H9 (cell line): ENCODE measurements at regions not wholly inside any gene's neighbourhood (a gene's known extent, or its start where the extent isn't known, plus 50 kb on each side); places are given as distances from the start of the nearest gene placed in this dataset.

Experiments used
- DNase-seq: peaks from one replicate; pipeline ENCODE4 v3.0.0-alpha.2; 2017
- H2AFZ ChIP-seq: one replicate; pipeline ENCODE4 v1.6.1; 2013; ENCODE audit warnings: mild to moderate bottlenecking, low read length, control low read depth, moderate library complexity
- H2AK5ac ChIP-seq: 2 replicates; pipeline ENCODE4 v1.6.1; 2013; ENCODE audit warnings: low read length, control low read depth, mixed read lengths; ENCODE audit not compliant: insufficient read length
- H2BK120ac ChIP-seq: one replicate; pipeline ENCODE4 v1.6.1; 2013; ENCODE audit warnings: low read depth, mild to moderate bottlenecking, low read length, control low read depth, inconsistent platforms; ENCODE audit not compliant: poor library complexity, severe bottlenecking
- H2BK12ac ChIP-seq: 2 replicates; pipeline ENCODE4 v1.6.1; 2013; ENCODE audit warnings: low read length, control low read depth, mixed read lengths, low read depth; ENCODE audit not compliant: insufficient read length
- H2BK15ac ChIP-seq: 2 replicates; pipeline ENCODE4 v1.6.1; 2013; ENCODE audit warnings: low read depth, low read length, control low read depth
- H2BK20ac ChIP-seq: one replicate; pipeline ENCODE4 v1.6.1; 2013; ENCODE audit warnings: low read depth, mild to moderate bottlenecking, low read length, control low read depth, inconsistent platforms; ENCODE audit not compliant: poor library complexity, severe bottlenecking
- H2BK5ac ChIP-seq: 2 replicates; pipeline ENCODE4 v1.6.1; 2013; ENCODE audit warnings: low read length, control low read depth, mixed read lengths; ENCODE audit not compliant: insufficient read length
- H3K14ac ChIP-seq: 2 replicates; pipeline ENCODE4 v1.6.1; 2013; ENCODE audit warnings: low read length, control low read depth; ENCODE audit not compliant: insufficient read depth
- H3K18ac ChIP-seq: 2 replicates; pipeline ENCODE4 v1.6.1; 2013; ENCODE audit warnings: low read depth, mild to moderate bottlenecking, mixed read lengths, low read length, control low read depth; ENCODE audit not compliant: insufficient read length
- H3K23ac ChIP-seq: 2 replicates; pipeline ENCODE4 v1.6.1; 2013; ENCODE audit warnings: low read length, control low read depth, mixed read lengths, low read depth; ENCODE audit not compliant: insufficient read length
- H3K23me2 ChIP-seq: 2 replicates; pipeline ENCODE4 v1.6.1; 2013; ENCODE audit warnings: low read depth, mild to moderate bottlenecking, mixed read lengths, low read length, control low read depth; ENCODE audit not compliant: insufficient read length, poor library complexity, severe bottlenecking
- H3K27ac ChIP-seq: 2 replicates; pipeline ENCODE4 v1.5.1; 2013; ENCODE audit warnings: low read length, control low read depth, mixed read lengths, low read depth; ENCODE audit not compliant: insufficient read length
- H3K27me3 ChIP-seq: 2 replicates; pipeline ENCODE4 v1.6.1; 2013; ENCODE audit warnings: low read length, control low read depth, inconsistent platforms; ENCODE audit not compliant: insufficient read depth
- H3K4ac ChIP-seq: 2 replicates; pipeline ENCODE4 v1.6.1; 2013; ENCODE audit warnings: low read depth, mild to moderate bottlenecking, control low read depth, inconsistent platforms, low read length, moderate library complexity
- H3K4me1 ChIP-seq: 2 replicates; pipeline ENCODE4 v1.6.1; 2013; ENCODE audit warnings: low read length, control low read depth, inconsistent platforms; ENCODE audit not compliant: insufficient read depth
- H3K4me2 ChIP-seq: 2 replicates; pipeline ENCODE4 v1.6.1; 2013; ENCODE audit warnings: low read length, control low read depth, mixed read lengths; ENCODE audit not compliant: insufficient read length, insufficient read depth
- H3K56ac ChIP-seq: 2 replicates; pipeline ENCODE4 v1.6.1; 2013; ENCODE audit warnings: low read depth, mild to moderate bottlenecking, mixed read lengths, low read length, control low read depth; ENCODE audit not compliant: insufficient read length
- H3K79me1 ChIP-seq: 2 replicates; pipeline ENCODE4 v1.6.1; 2013; ENCODE audit warnings: low read depth, mild to moderate bottlenecking, moderate library complexity, low read length, control low read depth, inconsistent platforms; ENCODE audit not compliant: insufficient read depth, poor library complexity, severe bottlenecking
- H3K79me2 ChIP-seq: 2 replicates; pipeline ENCODE4 v1.6.1; 2013; ENCODE audit warnings: low read length, control low read depth, inconsistent platforms; ENCODE audit not compliant: insufficient read depth
- H3K9ac ChIP-seq: 2 replicates; pipeline ENCODE4 v1.6.1; 2013; ENCODE audit warnings: low read length, control low read depth, mixed read lengths; ENCODE audit not compliant: insufficient read length; ENCODE audit errors: extremely low read depth
- H3K9me3 ChIP-seq: one replicate; pipeline ENCODE4 v1.6.1; 2013; ENCODE audit warnings: low read depth, low read length, inconsistent platforms; ENCODE audit not compliant: control insufficient read depth
- H3T11ph ChIP-seq: one replicate; pipeline ENCODE4 v1.6.1; 2013; ENCODE audit warnings: mild to moderate bottlenecking, low read length, control low read depth, inconsistent platforms
- H4K20me1 ChIP-seq: one replicate; pipeline ENCODE4 v1.6.1; 2013; ENCODE audit not compliant: control insufficient read depth, insufficient read length, insufficient read depth
- H4K5ac ChIP-seq: 2 replicates; pipeline ENCODE4 v1.6.1; 2013; ENCODE audit warnings: low read depth, mild to moderate bottlenecking, mixed read lengths, low read length, control low read depth; ENCODE audit not compliant: insufficient read length
- H4K8ac ChIP-seq: replicated peaks from 2 replicates; pipeline ENCODE4 v1.6.1; 2013; ENCODE audit warnings: low read length, control low read depth, mixed read lengths, low read depth; ENCODE audit not compliant: insufficient read length
- H4K91ac ChIP-seq: 2 replicates; pipeline ENCODE4 v1.6.1; 2013; ENCODE audit warnings: low read depth, mild to moderate bottlenecking, moderate library complexity, mixed read lengths, low read length, control low read depth; ENCODE audit not compliant: insufficient read length
- H3K27ac Mint-ChIP-seq, 3 experiments: 2 replicates in 2 of 3; 3 replicates in 1 of 3; pipeline ENCODE4 v1.8.0; 2020 to 2021; ENCODE audit warnings: mixed read lengths in 3 of 3, mild to moderate bottlenecking in 1 of 3, moderate library complexity in 1 of 3
- H3K27me3 Mint-ChIP-seq: 2 replicates; pipeline ENCODE4 v1.8.0; 2021; ENCODE audit warnings: low read depth, mild to moderate bottlenecking, moderate library complexity, mixed read lengths
- H3K36me3 Mint-ChIP-seq, 3 experiments: 2 replicates in 2 of 3; 3 replicates in 1 of 3; pipeline ENCODE4 v1.8.0; 2020 to 2021; ENCODE audit warnings: low read depth in 3 of 3, mixed read lengths in 3 of 3; ENCODE audit not compliant: insufficient read depth in 1 of 3
- H3K4me1 Mint-ChIP-seq, 2 experiments: 2 replicates each; pipeline ENCODE4 v1.8.0; 2020; ENCODE audit warnings: mixed read lengths in 2 of 2
- H3K4me3 Mint-ChIP-seq, 2 experiments: 2 replicates in 1 of 2; 3 replicates in 1 of 2; pipeline ENCODE4 v1.8.0; 2020 to 2021; ENCODE audit warnings: mild to moderate bottlenecking in 2 of 2, mixed read lengths in 2 of 2, moderate library complexity in 1 of 2
- H3K9me3 Mint-ChIP-seq, 2 experiments: 2 replicates in 1 of 2; 3 replicates in 1 of 2; pipeline ENCODE4 v1.8.0; 2020; ENCODE audit warnings: mild to moderate bottlenecking in 2 of 2, mixed read lengths in 2 of 2, moderate library complexity in 1 of 2
- WGBS: extraction: QIAGEN DNeasy Blood & Tissue Kit; methylation state at CpG from one replicate; pipeline ENCODE4 v1.1.7; 2013; ENCODE audit warnings: missing lambda C conversion rate, low lambda C conversion rate, mixed read lengths; ENCODE audit not compliant: insufficient read length; ENCODE audit errors: extremely low coverage; 5-methylcytosine and 5-hydroxymethylcytosine counted together
- TF ChIP-seq, protein P1 (sequence below): fragments of 200-600 bp; sonication (generic); conservative IDR thresholded peaks from 3 replicates; pipeline ENCODE4 v1.8.0; 2021; ENCODE audit warnings: antibody characterized with exemption, mild to moderate bottlenecking

DNA sequence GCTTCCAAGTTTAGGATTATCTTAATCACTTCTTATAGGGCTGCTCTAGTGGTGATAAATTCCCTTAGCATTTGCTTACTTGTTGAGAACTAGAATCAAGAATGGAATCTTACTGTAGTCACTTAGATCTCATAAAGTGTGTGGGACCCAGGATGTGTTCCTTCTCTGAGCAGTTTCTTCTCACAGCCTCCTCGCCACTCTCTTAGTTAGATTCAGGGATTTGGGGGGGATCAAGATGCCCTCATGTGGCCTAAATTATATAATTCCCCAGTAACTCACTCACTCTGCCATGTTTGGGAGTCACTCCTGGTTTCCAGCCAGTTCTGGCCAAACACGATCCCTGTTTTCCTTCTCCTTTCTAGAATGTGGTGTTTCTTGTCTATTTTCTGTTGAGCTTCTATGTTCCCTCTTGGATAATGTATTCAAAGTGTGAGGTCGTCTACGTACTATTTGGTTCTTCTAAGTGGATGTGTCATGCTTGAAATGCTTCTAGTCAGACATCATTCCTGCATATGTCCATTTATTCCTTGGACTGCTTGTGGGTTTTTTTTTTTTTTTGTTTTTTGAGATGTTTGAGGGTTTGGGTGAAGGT lies 414.9 kb upstream of the SYT4 start:
- Histone ChIP-seq H3K27me3 (no peaks in the 10 kb centered on the region), H4K20me1 (no peaks in the 10 kb centered on the region), H2BK15ac (no peak overlapping the region), H3K4me2 (no peak overlapping the region), H2BK5ac (no peak overlapping the region), H3K14ac (no peak overlapping the region), H3T11ph (no peak overlapping the region), H3K9ac (no peak overlapping the region), H2AFZ (no peak overlapping the region), H2BK20ac (no peak overlapping the region), H3K18ac (no peak overlapping the region), H3K56ac (no peak overlapping the region), H2AK5ac (no peak overlapping the region), H3K4me1 (no peaks in the 10 kb centered on the region), H3K27ac (no peak overlapping the region), H4K8ac (no peak overlapping the region), H3K23me2 (no peaks in the 10 kb centered on the region), H3K79me2 (no peaks in the 10 kb centered on the region), H2BK120ac (no peak overlapping the region), H3K23ac (no peak overlapping the region), H2BK12ac (no peak overlapping the region), H3K9me3 (no peaks in the 10 kb centered on the region), H3K4ac (no peak overlapping the region), H3K79me1 (no peaks in the 10 kb centered on the region), H4K91ac (no peak overlapping the region), H4K5ac (no peak overlapping the region)
- Mint-ChIP-seq H3K27me3 (no peaks in the 10 kb centered on the region), H3K36me3 (peaks cover 2 to 11% (median 3%) of the 10 kb centered on the region in 3 experiments; a peak in 6 of 7 replicates), H3K9me3 (peaks cover 2 to 6% of the 10 kb centered on the region in 2 experiments), H3K4me1 (no peaks in the 10 kb centered on the region), H3K4me3 (no peak overlapping the region), H3K27ac (no peak overlapping the region)
- TF ChIP-seq, protein P1, sequence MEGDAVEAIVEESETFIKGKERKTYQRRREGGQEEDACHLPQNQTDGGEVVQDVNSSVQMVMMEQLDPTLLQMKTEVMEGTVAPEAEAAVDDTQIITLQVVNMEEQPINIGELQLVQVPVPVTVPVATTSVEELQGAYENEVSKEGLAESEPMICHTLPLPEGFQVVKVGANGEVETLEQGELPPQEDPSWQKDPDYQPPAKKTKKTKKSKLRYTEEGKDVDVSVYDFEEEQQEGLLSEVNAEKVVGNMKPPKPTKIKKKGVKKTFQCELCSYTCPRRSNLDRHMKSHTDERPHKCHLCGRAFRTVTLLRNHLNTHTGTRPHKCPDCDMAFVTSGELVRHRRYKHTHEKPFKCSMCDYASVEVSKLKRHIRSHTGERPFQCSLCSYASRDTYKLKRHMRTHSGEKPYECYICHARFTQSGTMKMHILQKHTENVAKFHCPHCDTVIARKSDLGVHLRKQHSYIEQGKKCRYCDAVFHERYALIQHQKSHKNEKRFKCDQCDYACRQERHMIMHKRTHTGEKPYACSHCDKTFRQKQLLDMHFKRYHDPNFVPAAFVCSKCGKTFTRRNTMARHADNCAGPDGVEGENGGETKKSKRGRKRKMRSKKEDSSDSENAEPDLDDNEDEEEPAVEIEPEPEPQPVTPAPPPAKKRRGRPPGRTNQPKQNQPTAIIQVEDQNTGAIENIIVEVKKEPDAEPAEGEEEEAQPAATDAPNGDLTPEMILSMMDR = no peak
- DNase-seq = no peak
- WGBS = no CpG with 5 or more reads among the region's 4 CpGs
